ENCODE measurements at regions not wholly inside any gene's neighbourhood (a gene's known extent, or its start where the extent isn't known, plus 50 kb on each side); places are given as distances from the start of the nearest gene placed in this dataset.

DNA sequence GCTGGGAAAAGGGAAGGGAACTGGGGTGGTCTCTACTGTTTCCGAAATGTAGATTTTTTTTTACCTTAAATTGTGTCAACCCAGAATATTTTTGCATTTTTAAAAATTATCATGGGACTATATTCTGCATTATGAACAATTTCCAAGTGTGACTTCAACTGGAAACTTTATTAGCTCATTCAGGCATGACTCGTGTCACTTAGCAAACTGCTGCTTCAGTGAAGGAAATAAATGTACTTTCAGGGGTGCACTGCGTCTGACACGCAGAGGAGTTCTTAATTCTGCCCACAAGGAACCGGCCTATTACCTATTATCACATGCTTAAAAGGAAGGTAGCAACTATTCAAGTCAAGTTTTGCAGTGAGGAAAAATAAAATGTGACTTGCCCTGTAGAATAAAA is 291.3 kb upstream of the PRDM1 start:
- DNase-seq (ENCODE audit: low read depth), result no peak

DNA sequence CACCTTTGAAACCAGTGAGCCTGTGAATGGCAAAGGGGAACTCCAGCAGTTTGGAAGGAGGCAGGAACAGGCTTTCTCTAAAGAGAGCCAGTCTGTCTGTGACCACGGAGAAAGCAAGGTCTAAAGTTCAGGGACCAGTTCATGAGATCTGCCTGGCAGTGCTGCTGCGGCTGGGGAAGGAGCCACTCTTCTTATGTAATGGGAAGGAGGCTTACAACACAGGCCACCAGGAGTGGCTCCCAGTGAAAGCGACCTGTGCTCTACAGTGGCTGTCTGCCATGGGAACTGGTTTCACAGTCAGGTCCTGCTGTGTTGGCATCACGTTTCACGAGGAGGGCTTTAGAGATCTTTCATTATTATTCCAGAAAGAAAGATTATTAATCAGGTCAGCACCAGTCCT is 291.9 kb upstream of the PRDM1 start:
- DNase-seq (ENCODE audit: low read depth), result no peak

DNA sequence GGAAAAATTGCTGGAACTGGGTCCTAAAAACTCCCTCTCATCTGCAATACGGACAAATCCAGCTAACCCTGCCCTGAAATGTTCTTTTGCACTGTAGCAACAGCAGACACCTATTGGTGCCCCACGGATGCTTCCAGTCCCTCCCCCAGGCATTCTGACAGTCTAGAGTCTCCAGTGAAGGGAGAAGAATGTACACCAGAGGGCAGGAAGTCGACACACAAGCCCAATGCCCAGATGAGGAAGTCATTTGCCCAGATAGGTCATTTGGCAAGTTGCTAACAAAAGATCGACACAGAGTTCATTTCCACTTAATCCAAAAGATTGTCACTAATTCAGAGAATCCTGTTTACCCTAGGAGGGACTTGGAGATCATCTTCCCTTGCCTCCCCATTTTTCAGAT is 293.0 kb upstream of the PRDM1 start:
- peak; percentile 45 for DNase-seq (ENCODE audit: low read depth)

DNA sequence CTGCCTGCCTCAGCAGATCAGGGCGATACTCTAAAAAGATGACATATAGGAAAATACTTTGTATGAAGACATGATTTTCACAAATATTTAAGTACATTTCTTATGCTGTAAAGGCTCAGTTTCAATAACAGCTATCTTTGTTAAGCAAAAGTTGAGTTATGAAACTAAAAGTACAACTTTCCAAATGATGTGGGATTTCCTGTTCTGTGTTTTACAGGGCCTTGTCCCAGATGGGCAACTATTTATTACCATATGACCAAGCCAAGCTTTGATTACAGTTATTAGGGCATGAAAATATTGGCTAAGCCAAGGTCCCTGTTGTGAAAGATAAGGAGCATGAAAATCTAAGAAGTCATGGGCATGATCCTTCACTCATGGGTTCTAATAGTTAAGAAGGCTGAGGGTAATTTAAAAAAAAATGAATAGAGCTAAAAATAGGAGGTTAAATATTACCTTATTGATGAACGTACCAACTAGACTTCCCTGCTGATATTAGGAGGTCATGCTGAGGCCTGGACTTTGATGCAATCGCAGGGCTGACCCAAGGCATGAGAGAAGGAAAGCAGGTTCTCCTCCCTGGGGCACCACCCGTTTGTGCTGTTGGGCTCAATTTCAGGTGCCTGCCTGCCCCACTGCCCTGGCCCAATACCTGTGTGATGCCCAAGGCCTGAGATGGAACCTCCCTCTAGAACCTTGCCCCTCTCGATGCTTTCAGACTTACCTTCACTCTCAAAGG is 294.4 kb upstream of the PRDM1 start:
- DNase-seq (ENCODE audit: low read depth), result no peak

DNA sequence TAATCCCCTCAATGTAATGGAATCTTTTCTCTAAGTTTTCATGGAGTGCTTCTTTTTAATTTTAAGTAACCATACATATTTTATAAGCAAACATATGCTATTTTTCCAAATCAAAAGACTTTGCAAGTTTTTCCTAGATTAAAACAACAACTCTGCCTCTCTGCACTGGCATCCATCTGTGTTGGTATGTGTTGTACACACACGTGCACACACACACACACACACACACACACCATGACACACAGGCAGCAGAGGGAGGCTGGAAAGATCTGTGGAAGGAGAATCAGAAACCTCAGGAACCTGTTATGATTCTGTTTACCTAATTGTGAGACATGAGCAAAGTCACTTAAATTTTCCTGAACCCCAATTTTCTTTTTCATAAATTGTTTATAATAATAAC is 295.0 kb upstream of the PRDM1 start:
- no peak for DNase-seq (ENCODE audit: low read depth)

DNA sequence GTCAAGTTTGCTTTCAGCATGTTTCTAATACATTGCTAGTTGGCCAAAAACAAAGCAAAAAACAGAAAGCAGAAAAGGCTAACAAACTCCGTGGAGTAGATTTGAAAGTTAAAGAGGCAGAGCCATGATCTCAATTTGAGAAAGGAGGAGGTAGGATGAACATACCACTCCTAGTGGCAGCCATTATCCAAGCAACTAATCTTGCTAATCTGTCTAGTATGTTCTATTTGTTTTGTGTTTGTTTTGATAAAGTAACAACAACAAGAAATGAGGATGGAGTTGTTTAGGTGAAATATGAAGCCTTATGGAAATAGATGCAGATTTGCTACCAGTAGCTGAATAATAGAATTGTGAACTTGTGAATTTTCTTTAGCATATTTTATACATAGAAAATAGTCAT is 295.5 kb upstream of the PRDM1 start:
- no peak for DNase-seq (ENCODE audit: low read depth)

DNA sequence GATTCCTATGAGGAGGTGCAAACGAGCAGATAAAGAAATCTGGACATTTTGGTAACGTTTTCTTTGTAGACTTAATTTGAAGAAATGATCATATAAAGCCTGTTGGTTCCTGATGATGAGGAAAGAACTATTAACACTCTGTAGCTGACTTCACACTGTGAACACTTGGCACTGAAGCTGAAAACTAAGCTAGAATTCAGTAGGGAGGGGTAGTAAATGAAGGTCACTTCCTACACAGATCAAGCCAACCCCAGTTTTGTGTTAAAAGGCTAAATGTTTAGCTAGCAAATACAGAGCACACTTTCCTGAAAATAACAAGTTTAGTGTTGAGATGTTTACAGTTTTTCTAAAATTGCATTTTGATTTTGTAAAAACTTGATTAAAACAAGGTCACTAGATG is 296.2 kb upstream of the PRDM1 start:
- DNase-seq (ENCODE audit: low read depth), result no peak

DNA sequence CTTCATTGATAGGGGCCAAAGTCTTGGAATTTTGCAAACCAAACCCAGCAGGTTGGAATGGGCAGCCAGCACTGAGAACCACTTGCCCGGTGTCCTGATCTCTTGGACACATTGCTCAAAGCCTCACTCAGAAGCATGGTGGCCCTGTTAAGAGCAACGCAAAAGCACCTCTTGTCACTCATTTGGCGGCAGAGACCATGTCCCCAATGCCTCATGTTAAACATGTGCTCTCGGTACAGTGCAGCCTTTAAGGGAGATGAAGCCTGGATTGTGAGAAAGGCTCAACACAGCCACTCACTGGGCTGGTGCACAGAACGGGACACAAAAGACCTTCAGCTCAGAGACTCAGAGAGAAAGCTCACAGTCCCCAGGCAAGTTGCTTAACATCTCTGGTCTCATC is 298.4 kb upstream of the PRDM1 start:
- no peak for DNase-seq (ENCODE audit: low read depth)

DNA sequence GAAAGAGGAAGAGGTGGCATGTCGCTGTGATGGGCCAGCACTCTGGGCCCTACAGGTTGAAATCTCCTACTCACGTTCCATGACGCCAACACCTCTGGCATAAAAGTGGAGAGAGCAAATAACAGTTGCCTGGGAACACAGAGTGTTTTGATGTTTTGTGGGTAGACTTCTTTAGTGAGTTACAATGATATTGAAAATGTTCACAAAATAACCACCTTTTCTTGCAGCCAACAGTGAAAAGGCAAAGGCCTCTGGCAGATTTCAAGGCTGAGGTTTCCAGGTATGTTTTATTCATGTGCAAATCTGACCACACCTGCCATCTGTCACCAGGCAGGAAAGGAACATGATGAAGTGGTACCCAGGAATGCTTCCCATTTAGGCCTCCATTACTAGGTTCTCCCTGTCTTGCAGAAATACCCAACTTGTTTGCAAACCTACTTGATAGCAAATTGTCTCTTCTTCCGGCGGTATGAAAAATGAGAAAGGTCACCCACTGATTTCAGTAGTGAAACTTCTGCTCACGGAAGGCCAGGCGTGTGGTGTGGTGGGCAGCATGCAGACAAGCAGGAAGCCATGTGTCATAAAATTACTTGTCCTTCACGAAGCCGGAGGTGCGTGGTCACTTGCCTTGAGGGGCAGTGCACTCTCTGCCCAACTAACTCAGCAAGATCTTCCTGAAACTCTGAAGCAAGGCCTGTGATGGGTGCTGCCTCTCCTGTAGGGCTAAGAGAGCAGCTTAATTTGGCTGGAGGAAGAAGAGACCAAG is 299.1 kb upstream of the PRDM1 start:
- DNase-seq (ENCODE audit: low read depth), result no peak

DNA sequence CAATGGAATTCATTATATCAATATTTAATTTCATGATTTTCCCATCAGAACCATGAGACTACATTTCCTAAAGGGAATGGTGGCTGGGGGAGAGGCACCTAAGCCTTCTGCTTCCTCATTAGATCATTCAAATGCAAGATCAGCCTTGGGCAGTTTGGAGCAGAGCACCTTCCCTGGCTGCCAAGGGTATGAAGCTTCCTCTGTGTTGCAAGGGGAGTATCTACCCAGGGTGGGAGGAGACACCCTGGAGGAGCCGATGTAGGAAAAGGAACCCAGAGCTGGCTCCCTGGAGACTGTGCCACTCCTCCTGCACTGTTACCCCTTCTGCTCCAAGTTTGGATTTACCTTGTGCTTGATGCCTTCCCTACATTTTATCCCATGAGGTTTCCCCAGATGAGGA is 299.7 kb upstream of the PRDM1 start:
- no peak for DNase-seq (ENCODE audit: low read depth)

DNA sequence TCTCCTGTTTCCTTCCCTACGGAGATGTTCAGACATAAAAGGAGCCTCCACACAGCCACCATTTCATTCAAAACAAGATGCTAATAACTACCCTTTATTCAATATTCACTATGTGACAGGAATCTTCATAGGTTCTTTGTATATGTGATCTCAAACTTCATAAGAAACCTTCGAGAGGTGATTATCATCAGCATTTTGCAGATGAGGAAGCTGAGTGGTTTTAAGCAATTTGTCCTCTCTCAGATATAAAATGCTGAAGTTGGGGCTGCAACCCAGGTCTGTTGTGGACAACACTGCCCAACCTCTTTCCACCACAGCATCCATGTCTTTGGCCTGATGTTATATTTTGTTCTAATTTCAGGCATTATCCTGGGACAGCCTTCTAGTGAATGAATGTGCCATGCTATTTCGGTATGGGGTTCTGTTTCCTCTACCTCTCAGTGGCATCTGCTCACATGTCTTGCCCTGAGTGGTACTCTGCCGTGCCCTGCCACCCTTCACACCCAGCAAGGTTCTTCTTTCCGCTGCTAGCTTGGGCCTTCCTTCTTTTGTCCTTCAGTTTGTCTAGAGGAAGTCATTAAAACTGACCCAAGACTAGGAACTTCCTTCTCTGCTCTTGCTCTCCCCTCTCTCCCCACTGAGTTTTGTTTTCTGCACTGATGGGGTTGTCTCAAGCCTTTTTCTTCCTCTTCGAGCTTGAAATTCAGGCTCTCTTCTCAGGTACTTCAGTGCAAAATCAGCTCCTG is 300.9 kb upstream of the PRDM1 start:
- DNase-seq (ENCODE audit: low read depth), result no peak

DNA sequence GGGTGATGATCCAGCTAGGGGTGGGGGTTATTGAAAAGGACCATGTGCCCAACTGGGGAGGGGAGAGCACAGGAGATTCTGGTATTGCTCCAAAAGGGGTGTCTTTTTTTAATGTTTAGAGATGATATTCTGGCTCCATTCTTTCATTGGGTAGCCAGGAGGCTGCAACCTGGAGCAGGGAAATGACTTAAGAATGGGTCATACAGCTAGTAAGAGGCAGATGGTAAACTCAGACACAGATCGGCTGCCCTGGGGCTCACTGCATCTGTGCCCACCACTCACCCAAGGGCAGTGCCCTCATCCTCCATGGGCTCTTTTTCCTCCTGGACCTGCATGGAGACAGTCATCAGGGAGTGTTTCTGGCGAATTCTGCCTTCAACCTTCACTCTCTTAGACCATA is 302.0 kb upstream of the PRDM1 start:
- DNase-seq (ENCODE audit: low read depth), result no peak

DNA sequence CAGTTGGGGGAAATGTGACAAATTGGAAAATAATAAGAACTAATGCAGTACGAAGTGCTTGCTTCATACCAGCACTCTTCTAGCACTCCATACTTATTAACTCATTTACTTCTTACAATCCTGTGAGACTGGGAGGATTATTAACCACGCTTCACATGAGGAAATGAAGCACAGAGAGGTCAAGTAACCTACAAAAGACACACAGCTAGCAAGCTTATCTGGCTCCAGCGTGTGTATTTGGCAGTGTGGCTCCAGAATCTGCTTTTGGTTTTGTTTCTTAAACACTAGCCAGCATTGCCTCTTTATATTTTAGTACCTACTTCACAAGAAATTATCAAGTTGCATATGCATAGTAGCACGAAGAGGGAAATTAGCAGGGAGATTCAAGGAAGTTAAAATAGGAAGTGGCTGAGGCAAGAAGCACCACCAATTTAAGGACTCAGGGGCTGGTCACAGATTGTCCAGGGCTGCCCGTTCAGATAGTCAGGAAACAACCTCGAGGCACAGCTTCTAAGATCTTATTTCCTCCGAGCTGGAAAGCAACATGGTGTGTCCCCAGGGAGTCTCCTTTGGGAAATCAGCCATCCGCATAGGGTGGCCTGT is 302.7 kb upstream of the PRDM1 start:
- DNase-seq (ENCODE audit: low read depth), result no peak

DNA sequence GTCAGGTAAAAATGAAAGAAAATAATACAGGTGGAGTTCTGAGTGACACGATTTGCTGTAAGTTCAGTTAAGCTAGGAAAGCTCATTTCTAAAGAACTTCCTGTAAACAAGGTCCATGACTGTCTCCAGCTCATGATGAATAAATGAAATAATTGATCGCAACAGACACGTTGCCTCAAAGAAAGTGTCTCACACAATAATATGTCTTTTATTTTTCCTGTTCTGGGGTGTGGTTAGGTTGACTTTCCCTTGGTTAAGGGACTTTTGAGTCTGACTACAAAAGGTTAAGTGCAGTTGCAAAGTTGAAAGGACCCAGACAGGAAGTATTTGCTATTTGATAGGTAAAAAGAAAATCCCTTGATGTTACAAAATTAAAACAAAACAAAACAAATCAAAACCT is 304.2 kb upstream of the PRDM1 start:
- no peak for DNase-seq (ENCODE audit: low read depth)

DNA sequence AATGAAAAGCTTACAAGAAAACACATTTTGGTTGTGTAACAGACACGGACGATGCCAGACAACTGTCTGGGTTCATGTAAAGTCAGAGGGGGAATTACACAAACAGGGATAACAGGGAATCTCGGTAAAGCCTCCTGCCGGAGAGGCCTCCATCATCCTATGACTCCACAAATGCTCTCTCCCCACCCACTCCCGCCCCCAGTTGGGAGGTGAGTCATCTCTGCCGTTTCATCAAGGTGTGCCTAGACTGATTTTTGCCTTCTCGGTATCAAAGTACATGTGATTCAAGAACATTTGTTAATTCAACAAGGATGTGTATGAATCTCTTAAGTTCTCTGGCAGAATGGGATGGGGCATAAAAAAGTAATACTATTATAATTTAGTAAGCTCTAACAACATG is 304.9 kb upstream of the PRDM1 start:
- DNase-seq (ENCODE audit: low read depth), result no peak

DNA sequence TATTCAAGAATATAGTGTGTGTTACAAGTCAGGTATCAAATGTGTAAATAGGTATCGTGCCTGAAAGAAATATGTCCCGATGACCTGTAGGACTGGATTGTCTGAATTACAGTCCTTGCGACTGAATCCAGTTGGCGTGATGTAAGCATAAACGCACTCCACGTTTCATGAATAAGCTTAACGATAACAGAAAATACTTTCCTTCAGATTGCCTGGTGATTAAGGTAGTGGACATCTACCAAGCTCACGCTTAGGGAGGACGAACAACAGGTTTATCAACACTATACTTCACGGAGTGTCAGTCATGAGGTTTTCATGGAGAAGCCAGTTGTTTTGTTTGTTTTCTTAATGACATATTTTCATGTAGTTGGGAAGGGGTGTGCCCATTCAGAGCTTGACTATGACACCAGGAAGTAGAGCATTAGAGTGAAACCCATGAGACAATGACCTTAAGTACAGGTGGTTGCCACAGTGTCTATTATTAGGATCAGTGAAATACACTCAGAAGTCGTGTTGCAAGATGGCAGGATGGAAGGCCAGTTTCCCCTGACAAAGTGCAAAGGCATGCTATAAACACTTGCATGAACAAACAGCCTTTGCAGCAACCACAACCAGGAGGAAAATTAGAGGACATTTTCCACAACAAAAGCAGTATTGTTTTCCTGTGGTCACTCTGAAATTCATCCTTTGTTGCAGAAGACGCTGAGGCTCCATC is 305.8 kb upstream of the PRDM1 start:
- DNase-seq (ENCODE audit: low read depth), result peak; percentile 74

DNA sequence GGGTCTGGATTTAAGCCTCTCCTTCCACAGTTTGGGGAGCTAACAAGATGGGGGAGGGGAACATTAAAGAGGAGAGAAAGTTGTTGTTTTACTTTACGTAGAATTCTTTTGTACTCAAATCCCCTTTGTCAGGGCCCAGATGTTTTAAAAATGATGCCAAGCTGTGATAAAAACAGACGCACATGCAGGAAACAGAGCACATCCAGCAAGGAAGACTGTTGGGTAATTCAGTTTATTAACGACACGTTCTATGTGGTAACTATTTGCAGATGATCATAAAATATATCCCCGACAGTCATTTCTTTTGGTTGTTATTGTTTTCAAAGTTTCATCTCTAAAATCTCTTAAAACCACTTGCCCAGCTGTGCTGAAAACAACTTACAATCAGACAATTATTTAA is 307.0 kb upstream of the PRDM1 start:
- DNase-seq (ENCODE audit: low read depth), result no peak

DNA sequence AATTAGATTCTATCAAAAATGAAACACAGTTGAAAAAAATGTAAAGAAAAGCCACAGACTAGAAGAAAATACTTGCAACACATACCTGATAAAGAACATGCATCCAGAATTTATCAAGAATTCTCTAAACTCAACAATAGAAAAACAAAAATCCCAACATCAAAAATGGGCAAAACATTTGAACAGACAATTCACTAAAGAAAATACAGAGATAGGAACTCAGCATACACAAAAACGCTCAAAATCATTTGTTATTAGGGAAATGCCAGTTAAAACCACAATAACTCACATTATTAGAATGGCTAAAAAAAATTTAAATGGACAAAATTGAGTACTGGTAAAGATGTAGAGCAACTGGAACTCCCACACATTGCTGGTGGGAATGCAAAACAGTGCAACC is 311.0 kb upstream of the PRDM1 start:
- DNase-seq (ENCODE audit: low read depth), result no peak

DNA sequence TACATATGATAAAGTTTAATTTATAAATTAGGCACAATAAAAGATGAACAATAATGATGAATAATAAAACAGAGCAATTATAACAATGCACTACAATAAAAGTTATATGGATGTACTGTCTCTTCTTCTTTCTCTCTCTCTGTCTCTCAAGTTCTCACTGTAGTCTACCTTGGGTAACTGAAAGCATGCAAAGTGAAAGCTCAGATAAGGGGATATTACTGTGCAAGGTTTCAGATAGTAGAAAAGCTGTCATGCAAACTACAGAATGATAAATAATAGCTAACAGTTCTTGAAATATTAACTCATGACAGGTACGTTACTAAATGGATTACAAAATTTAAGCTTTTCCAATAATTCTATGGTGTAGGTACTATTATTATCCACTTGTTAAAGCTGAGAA is 311.9 kb upstream of the PRDM1 start:
- no peak for DNase-seq (ENCODE audit: low read depth)

DNA sequence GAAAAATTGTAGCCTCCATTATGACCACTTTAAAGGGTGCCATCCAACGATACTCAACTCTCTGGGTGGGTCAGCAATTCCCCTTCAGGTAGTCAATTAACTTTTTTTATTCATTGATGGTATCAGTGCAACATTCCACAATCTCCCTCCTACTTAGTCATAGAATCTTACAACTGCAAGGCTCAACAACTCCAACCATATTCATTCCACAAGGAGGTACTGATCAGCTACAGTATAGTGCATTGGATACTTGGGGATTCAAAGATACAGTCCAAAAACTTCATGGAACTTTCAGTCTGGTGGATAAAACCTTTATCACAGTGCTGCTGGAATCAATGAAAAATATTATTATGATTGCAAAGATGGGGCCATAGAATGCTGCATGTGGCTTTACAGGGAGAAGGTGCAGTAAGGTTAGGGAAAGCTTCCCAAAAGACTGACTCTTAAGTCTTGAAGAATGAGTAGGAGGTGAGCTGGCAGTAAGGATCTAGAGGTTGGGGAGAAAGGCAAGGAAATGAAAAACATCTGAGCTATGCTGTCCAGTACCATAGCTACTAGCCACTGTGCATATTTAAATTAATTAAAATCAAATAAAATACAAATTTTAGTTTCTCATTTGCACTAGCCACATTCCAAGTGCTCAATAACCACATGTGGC is 314.7 kb upstream of the PRDM1 start:
- DNase-seq (ENCODE audit: low read depth), result peak; percentile 44

DNA sequence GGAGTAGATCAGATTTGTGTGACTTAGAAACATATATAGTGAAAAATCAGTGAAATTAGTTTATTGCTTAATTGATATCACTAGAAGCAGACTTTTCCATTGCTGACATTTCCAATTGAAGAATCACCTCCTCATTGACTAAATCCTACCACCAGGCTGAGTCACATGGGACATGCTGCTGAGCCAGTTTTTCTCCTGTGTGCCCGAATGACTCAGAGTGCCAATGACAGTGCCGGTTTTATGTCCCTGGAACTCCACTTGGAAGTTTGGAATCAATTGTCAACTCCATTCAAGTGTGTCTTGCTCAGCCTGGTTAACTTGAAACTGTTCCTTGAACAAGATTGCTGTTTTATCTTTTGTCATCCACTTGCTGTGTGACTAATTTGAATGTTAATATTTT is 316.1 kb upstream of the PRDM1 start:
- peak; percentile 66 for DNase-seq (ENCODE audit: low read depth)

Data from HT1080 (cell line).